NCI-H1105 treated with DMSO at 0.1 percent for 48 hours (cell line): ENCODE measurements at regions not wholly inside any gene's neighbourhood (a gene's known extent, or its start where the extent isn't known, plus 50 kb on each side); places are given as distances from the start of the nearest gene placed in this dataset.
"Not testable (repeated sequence)": the region's sequence is repeated elsewhere in the genome, so short reads cannot be mapped to it uniquely, and the experiment has no call there.

ENCODE experiments used
- DNase-seq: peaks from one replicate; lab custom pipeline; 2025; lab: John Stamatoyannopoulos, UW

DNA sequence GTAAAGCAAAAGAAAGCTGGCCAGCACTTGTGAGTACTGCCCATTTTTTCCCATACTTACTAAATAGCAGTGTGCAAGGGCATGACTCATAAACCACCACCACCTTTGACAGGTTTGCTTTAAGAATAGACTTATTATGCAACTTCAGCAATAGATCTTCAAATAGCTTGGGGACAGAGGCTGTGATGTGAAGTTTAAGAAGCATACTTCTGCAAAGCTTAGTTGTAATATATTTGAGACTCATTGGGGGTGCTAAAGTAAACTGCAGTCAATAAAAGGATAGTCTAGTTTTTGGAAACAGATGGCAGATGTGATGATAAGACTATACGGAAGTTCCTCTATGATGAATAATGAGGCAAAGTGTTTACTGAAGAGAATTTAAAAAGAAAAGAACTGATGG, 210.0 kb downstream of the PLA2G4A start:
- no peak for DNase-seq

DNA sequence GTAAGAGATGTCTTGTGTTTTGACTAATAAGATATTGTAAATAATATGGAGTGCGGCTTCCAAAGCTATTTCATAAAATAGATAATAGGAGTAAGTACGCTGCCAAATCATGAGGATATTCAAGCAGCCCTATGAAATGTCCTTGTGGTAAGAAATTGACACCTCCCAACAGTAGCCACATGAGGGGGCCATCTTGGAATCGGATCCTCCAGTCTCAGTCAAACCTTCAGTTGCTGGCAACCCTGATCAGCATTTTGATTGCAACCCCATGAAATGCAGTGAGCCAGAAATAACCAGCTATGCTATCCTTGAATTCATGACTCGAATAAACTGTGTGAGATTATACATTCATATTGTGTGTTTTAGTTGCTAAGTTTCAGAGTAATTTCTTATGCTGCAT, 212.4 kb downstream of the PLA2G4A start:
- no peak for DNase-seq

DNA sequence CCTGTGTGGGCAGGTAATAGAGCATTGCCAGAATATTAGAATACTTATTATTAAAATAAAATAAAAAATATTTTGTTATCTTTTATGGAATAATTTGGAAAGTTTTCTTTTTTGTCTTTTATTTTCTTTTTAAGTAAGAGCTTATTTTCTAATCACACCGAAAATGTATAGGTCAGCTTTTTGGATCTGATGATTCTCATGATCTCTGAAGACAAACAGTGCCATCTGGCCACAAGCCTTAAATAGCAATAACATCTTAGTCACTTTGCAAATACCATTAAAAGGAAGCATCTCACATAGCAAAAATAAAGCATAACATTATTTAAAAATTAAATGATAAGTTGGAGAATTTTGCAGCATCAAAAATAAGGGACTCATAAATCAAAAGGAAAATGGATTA, 213.8 kb downstream of the PLA2G4A start:
- no peak for DNase-seq

DNA sequence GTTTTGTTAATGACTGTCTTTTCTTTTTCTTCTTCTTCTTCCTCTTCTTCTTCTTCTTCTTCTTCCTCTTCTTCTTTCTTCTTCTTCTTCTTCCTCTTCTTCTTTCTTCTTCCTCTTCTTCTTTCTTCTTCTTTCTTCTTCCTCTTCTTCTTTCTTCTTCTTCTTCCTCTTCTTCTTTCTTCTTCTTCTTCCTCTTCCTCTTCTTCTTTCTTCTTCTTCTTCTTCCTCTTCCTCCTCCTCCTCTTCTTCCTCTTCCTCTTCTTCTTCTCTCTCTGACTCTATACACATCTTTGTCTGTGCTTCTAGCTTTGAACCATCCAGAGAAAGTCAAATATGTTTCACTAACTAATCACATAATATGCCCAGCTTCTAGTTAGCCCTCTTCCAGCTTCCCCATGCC, 214.7 kb downstream of the PLA2G4A start:
- DNase-seq: not testable (repeated sequence)

DNA sequence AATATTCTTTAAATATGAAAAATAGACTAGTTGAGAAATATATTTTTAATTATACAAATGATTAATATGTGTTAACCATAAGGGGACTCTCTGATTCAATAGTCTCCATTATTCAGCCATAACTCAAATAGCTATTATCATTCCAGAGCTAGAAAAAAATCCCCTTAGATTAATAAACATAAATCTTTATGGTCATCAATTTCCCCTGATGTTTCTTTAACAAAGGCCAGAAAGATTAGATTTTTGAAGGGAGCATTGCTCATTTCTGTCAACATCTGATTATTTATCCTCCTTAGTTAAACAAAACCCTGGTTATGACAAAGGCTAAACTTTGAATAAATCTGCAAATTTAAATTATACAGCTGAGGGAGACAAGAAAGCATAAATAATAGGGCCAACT, 215.7 kb downstream of the PLA2G4A start:
- no peak for DNase-seq

DNA sequence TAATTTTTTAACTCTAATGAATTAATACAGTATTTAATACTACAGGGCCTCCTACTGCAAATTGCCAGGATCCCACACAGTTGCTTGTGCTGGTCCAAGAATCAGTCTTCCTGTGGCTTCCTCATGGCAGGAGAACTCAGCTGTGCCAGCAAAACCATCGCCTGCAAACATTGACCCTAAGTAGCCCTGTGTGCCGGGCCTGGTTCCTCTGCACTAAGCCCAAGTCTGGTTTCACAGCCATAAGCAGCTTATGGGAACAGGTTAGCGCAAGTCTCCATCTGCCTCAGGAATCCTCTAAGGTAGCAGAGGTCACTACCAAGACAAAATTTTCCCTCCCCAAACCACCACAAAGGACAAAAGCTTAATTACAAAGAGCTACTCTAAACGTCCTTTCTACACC, 216.6 kb downstream of the PLA2G4A start:
- no peak for DNase-seq

DNA sequence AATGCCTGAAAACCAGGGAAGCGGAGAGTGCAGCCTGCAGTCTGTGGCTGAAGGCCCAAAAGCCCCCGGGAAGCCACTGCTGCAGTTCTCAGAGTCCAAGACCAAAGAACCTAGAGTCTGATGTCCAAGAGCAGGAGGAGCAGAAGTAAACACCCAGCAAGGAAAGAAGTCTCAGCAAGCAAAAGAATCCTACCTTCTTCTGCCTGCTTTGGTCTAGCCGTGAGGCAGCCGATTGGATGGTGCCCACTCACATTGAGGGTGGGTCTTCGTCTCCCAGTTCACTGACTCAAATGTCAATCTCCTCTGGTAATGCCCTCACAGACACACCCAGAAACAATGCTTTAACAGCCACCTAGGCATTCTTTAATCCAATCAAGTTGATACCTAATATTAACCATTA, 217.5 kb downstream of the PLA2G4A start:
- DNase-seq: no peak

DNA sequence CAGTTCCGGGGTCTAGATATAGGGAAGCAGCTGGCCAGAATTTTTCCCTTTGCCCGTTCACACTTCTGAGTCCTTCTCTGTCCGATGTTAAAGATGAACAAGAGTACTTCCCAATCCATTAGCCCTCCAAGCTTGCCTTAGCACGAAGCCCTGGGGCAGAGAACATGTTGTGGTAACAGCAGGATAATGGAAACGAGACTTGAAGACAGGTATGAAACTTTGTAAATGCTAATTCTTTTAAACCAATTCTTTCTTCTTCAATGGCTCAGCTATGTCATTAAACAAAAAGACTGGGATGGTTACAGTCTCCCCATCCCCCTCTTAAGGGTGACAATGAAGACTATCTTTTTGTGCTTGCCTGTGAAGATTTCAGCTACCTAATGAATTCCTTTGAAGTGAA, 218.5 kb downstream of the PLA2G4A start:
- DNase-seq: no peak

DNA sequence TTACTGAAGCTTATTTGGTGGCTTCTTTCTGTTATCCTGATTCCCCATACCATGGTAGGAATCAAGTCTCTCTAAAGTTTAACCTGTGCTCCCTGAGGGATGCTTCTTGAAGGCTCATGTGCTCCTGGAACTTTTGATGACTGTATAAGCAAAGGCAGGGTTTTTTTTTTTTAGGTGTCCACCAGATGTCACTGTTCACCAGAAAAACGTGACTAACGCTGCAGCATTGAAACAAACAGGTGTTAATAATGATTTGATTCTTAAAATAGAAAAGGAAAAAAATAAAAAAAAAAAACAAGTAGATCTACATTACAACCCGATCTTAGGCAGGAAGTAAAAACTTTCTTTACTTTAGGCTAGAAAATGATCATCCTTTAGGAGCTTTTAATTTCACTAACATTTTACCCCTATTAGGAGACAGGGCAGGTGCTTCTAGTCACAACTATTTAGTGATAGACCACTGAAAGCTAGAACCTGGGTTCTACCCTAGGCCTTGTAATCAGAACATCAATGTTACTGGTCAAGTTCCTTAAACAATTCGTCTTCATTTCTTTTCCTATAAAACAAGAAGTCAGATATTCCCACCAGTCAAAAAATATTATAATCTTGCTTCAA, 223.0 kb downstream of the PLA2G4A start:
- DNase-seq: peak; percentile 77

DNA sequence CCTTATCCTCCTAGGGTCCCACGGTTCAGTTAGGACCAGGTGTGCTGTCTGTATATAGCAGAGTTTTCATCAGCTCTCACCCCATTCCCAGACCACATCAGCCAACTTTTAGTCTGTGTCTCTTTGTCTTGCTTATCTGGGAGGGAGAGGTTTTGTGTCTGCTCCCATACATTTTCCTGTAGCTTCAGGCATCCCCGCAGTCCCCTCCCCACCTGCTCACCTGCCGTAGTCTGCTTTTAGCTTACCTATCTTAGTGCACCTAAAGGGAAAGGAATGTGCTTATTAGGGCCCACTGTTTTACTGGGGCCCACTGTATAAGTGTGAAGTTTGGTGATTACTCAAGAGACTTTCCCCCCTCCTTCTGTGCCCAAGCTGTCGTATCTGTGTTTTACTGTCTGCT, 225.1 kb downstream of the PLA2G4A start:
- DNase-seq: no peak

DNA sequence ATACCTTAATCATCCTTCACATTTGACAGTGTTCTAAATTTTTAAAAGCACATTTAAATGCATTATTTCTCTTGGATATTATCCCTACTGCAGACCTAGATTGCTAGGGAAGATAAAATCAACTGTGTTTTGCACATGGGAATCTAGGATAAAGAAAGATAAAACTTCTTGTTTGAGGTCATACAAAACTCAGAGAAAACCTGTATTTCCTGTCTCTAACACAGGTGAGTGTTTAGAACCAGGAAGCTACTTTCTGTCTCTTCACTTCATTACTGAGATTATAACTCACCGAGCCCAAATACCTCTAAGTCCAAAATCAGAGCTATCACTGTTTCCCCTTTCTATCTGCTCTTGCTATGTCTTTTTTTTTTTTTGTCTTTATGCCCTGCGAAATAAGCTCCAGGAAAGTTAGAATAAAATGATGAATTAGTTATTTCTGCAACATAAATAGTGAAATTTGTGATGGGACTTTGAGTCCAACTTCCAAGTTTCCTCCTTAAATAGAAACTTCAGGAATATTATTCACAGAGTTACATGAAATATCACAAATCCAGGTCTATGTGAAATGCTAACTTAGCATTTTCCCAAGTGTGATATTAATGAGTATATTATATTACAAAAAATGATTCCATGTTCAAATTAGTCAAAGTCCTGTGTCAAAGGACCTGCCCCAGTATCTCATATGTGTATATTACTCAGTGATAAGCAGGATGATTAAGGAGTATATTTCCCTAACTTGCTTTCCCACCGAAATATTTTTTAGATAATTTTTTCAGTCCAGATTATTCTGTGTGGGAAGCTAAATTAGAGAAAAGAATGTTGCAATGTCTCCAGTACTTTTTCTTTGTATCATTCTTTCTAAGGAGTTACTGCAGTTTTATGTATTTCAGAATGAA, 226.4 kb downstream of the PLA2G4A start:
- no peak for DNase-seq

DNA sequence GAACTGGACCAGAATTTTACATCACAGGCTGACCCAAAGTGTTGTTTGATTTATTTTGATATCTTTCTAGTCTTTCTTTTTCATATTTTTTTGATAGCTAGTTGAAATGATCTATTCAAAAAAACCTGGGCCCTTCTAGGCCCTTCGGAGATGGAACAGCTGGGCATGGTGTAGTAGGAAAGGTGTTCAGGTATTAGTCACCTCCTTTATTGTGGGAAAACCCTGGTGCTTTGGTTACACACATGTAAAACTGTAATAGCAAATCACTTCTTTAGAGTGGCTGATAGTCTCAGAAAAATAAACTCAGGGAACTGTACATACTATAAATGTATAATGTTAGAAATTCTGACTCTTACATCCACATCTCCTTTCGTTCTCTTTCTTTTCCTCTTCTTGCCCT, 234.5 kb downstream of the PLA2G4A start:
- DNase-seq: no peak

DNA sequence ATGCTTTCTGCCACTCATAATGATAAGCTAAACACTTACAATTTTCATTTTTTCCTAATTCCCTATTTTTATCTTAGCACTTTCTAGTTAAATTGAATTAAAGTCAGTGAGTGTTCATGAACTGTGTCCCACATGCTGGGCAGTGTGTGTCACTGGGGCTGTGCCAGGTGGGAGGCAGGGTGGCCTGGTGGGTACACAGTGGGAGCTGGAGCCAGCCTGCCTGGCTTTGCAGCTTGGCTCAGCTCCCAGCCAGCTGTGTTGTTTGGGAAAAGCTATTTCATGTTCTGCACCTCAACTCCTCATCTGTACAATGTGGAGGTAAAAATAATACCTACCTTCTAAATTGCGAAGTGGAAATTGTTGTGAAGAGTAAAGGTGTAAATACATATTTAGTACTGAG, 238.4 kb downstream of the PLA2G4A start:
- peak; percentile 78 for DNase-seq

DNA sequence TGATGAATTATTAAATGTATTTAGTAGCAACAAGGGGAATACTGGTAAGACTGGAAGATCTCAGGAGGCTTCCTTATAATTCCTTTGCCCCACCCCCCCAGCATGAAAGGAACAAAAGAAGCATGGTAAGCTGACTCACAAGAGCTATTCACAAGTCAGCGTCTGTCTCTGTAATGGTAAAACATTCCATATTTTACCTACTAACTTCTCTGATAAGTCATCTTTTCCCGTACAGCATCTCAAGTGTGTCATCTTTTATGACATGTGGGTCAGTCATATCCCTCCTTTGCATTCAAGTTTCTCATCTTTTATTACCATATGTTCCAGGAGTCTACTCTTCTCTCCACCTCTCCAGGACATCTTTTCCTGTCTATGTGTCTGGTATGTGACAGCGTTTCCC, 241.3 kb downstream of the PLA2G4A start:
- no peak for DNase-seq

DNA sequence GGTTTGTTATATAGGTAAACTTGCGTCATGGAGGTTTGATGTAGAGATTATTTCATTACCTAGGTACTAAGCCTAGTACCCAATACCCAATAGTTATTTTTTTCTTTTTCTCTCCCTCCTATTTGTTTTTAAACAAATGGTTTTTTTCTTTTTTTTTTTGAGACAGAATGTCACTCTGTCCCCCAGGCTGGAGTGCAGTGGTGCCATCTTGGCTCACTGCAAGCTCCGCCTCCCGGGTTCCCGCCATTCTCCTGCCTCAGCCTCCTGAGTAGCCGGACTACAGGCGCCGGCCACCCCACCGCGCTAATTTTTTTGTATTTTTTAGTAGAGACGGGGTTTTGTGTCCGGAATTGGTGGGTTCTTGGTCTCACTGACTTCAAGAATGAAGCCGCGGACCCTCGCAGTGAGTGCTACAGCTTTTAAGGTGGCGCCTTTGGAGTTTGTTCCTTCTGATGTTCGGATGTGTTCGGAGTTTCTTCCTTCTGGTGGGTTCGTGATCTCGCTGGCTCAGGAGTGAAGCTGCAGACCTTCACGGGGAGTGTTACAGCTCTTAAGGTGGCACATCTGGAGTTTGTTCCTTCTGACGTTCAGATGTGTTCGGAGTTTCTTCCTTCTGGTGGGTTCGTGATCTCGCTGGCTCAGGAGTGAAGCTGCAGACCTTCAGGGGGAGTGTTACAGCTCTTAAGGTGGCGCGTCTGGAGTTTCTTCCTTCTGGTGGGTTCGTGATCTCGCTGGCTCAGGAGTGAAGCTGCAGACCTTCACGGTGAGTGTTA, 243.7 kb downstream of the PLA2G4A start:
- not testable (repeated sequence) for DNase-seq

DNA sequence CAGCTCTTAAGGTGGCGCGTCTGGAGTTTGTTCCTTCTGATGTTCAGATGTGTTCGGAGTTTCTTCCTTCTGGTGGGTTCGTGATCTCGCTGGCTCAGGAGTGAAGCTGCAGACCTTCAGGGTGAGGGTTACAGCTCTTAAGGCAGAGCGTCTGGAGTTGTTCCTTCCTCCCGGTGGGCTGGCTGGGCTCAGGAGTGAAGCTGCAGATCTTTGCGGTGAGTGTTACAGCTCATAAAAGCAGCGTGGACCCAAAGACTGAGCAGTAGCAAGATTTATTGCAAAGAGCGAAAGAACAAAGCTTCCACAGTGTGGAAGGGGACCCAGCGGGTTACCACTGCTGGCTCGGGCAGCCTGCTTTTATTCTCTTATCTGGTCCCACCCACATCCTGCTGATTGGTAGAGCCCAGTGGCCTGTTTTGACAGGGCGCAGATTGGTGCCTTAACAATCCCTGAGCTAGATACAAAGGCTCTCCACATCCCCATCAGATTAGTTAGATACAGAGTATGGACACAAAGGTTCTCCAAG, 244.3 kb downstream of the PLA2G4A start:
- not testable (repeated sequence) for DNase-seq

DNA sequence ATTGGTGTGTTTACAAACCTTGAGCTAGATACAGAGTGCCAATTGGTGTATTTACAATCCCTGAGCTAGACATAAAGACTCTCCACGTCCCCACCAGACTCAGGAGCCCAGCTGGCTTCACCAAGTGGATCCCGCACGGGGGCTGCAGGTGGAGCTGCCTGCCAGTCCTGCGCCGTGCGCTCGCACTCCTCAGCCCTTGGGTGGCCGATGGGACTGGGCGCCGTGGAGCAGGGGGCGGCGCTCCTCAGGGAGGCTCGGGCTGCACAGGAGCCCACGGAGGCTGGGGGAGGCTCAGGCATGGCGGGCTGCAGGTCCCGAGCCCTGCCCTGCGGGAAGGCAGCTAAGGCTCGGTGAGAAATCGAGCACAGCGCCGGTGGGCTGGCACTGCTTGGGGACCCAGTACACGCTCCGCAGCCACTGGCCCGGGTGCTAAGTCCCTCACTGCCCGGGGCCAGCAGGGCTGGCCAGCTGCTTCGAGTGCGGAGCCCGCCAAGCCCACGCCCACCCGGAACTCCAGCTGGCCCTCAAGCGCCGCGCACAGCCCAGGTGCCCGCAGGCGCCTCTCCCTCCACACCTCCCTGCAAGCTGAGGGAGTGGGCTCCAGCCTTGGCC, 245.0 kb downstream of the PLA2G4A start:
- DNase-seq: not testable (repeated sequence)

DNA sequence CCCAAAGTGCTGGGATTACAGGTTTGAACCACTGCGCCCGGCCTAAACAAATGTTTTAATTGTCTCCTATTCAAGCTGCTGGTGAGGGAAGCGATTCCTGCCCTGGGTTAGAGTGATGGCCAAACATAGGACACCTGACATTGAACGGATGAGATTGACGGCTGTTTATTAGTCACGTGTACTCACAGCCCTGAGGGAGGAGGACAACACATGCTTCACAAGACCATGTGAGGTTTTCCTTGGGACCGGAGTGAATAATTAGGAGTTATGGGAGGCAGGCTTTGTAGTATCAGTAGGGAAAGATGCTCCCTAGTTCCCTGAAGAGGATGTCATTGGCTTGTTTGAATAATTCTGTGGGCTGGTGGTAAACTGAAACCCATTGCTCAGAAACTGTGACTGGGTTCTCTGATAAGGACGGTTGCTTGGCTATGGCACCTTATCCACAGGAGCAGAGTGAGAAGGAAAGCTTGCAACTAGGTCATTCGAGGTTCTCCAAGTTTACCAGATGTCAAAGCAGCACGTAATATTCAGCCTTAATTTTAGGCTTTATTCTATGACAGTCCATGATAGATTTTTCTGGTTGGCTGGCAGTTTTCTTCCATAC, 245.8 kb downstream of the PLA2G4A start:
- DNase-seq: no peak

DNA sequence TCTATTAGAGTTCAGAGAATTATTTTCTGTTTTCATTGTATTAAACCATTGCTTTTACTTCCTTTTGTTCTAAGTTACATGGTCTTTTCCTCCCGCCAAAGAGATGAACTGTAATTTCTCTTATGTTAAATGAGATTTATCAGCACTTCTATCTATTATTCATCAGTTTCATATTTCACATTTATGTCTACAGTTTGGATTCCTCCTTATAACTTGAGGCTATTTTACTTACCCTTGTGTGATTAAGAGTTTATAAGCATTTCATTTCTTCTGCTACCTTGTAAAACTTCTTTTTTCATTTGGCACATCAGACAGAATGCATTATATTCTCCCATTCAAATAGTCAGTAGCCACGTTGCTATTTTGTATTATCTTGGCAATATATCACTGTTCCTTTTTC, 248.2 kb downstream of the PLA2G4A start:
- DNase-seq: no peak

DNA sequence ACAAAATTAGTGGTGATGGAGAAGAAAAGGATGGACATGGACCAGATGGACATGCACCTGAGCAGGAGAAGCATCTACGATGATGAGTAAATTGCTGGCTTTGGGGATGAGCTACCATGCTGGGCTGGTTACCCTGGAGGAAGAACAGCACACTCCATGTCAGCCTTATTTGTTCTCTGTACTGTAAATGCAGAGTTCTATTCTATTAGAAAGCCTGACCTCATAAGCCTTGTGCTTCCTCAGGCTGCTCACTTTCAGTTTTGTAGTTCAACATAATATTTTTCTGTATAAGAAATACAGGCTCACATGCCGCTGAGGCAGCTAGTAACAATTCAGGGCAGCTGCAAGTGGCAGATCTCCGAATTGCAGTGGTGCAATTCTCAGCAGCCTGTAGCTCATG, 249.6 kb downstream of the PLA2G4A start:
- no peak for DNase-seq

DNA sequence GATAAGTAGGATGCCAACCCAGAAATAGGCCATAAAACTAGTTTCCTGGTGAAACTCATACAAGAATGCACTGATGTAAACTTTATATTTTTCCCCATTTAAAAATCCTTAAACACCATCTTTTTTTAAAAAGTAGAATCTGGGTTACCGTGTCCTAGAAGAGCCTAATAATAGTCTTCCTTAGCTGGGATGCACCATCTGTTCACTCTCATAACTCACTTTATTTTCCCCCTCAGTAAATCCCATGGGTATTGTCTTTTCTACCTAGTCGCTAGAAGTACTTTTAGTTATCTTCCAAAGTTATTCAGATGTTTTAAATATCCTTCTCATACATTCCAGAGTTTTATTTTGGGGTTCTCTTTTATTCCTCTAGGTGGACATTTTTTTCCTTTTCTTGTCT, 250.2 kb downstream of the PLA2G4A start:
- DNase-seq: no peak

DNA sequence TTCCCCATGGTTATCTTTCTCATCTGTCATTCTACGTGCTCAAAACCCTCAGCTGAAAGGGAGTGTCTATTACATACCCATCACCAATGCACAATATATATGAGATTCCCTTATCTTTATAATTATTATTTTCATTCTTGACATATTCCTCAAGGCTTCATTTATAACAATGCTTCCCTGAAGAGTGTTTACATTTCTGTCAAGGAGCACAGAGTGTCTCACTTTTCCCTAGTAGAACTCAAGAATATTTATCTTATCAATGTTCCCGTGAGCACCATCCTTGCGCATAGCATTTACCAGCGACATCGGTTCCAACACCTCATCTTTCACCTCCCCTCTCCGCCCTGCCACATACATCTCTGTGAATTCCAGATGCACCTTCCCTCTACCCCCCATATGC, 250.6 kb downstream of the PLA2G4A start:
- no peak for DNase-seq
